A549 (cell line): ENCODE measurements at regions not wholly inside any gene's neighbourhood (a gene's known extent, or its start where the extent isn't known, plus 50 kb on each side); places are given as distances from the start of the nearest gene placed in this dataset.
"Not testable (repeated sequence)": the region's sequence is repeated elsewhere in the genome, so short reads cannot be mapped to it uniquely, and the experiment has no call there.

Experiments used
- ATAC-seq, 2 experiments: fragments of 200-7000 bp in 1 of 2; fragments of >200 bp in 1 of 2; cut with Nextera tagmentation in 1 of 2; cut with Tn5 transposase in 1 of 2; 3 replicates each; pipeline versions ENCODE4 v1.8.0 to v1.9.1; 2018 to 2020; ENCODE audit warnings: mild to moderate bottlenecking in 1 of 2, moderate library complexity in 1 of 2
- CTCF ChIA-PET: fragments of 300-600 bp; sonication (Branson Sonifier 250); formaldehyde crosslinking; extraction: SDS; loops from one replicate; lab custom pipeline; 2021; ENCODE audit warnings: antibody characterized with exemption, inconsistent platforms; lab: Yijun Ruan, JAX
- POLR2A ChIA-PET: fragments of 350-600 bp; formaldehyde crosslinking; extraction: SDS; loops from one replicate; lab custom pipeline; 2021; ENCODE audit warnings: antibody characterized with exemption, inconsistent platforms; lab: Yijun Ruan, JAX
- DNase-seq, 2 experiments: peaks; one replicate each; pipeline versions ENCODE4 v3.0.0 to v3.0.0-alpha.2; 2011 to 2016; ENCODE audit warnings: low read depth in 1 of 2, low spot score in 1 of 2
- FAIRE-seq: peaks from 2 replicates; lab custom pipeline; 2011; peaks lifted over from hg19 to GRCh38; lab: Jason Lieb, UNC
- H3K27ac ChIP-seq, 2 experiments: fragments of >200 bp; sonication (Bioruptor Twin); formaldehyde crosslinking; 3 replicates each; pipeline ENCODE4 v1.5.1; 2016 to 2017
- H3K4me1 ChIP-seq: fragments of >200 bp; sonication (Bioruptor Twin); formaldehyde crosslinking; 3 replicates; pipeline ENCODE4 v1.6.1; 2016
- H3K4me2 ChIP-seq: fragments of >200 bp; sonication (Bioruptor Twin); formaldehyde crosslinking; 3 replicates; pipeline ENCODE4 v1.6.1; 2016
- H3K4me3 ChIP-seq: fragments of >200 bp; sonication (Bioruptor Twin); formaldehyde crosslinking; 3 replicates; pipeline ENCODE4 v1.5.1; 2016
- H3K9me3 ChIP-seq: fragments of >200 bp; sonication (Bioruptor Twin); formaldehyde crosslinking; 3 replicates; pipeline ENCODE4 v1.6.1; 2016
- ATOH8 ChIP-seq: fragments of 250-450 bp; sonication (Bioruptor Pico); IDR thresholded peaks from 2 replicates; pipeline ENCODE4 v1.5.0; 2020; ENCODE audit warnings: low read depth, mild to moderate bottlenecking, moderate library complexity
- CBX2 ChIP-seq: fragments of 200-600 bp; sonication (generic); IDR thresholded peaks from 2 replicates; pipeline ENCODE4 v1.6.1; 2016; ENCODE audit warnings: low read depth, mild to moderate bottlenecking, borderline replicate concordance
- CBX8 ChIP-seq: fragments of 200-600 bp; sonication (generic); IDR thresholded peaks from 2 replicates; pipeline ENCODE4 v1.6.1; 2016
- CHD2 ChIP-seq: fragments of 150-350 bp; IDR thresholded peaks from 2 replicates; pipeline ENCODE4 v1.6.1; 2014; ENCODE audit warnings: low read length; ENCODE audit not compliant: partially characterized antibody
- CTCF ChIP-seq: fragments of >200 bp; sonication (Bioruptor Twin); formaldehyde crosslinking; IDR thresholded peaks from 3 replicates; pipeline ENCODE4 v1.5.1; 2016
- EHF ChIP-seq: fragments of 250-450 bp; sonication (Bioruptor Pico); IDR thresholded peaks from 2 replicates; pipeline ENCODE4 v1.5.0; 2020; ENCODE audit warnings: mild to moderate bottlenecking
- ELK1 ChIP-seq: fragments of 150-350 bp; IDR thresholded peaks from 2 replicates; pipeline ENCODE4 v1.6.1; 2014; ENCODE audit warnings: low read depth, mild to moderate bottlenecking, low read length
- FOSB ChIP-seq: fragments of 250-450 bp; sonication (Bioruptor Pico); IDR thresholded peaks from 2 replicates; pipeline ENCODE4 v1.5.0; 2020; ENCODE audit warnings: mild to moderate bottlenecking, moderate library complexity
- FOSL2 ChIP-seq, 2 experiments: fragments of 450-650 bp in 1 of 2; fragments of >200 bp in 1 of 2; sonication (Bioruptor Twin) in 1 of 2; formaldehyde crosslinking; IDR thresholded peaks; 2 replicates each; pipeline versions ENCODE4 v1.5.0 to v1.6.1; 2016 to 2020; ENCODE audit warnings: mild to moderate bottlenecking in 1 of 2, moderate library complexity in 1 of 2
- FOXS1 ChIP-seq: fragments of 250-450 bp; sonication (Bioruptor Pico); IDR thresholded peaks from 2 replicates; pipeline ENCODE4 v1.5.0; 2020; ENCODE audit warnings: mild to moderate bottlenecking, moderate library complexity
- GATA3 ChIP-seq: IDR thresholded peaks from 2 replicates; pipeline ENCODE4 v1.6.1; 2012; ENCODE audit warnings: borderline replicate concordance
- HES2 ChIP-seq: fragments of >200 bp; sonication (Bioruptor Twin); formaldehyde crosslinking; IDR thresholded peaks from 2 replicates; pipeline ENCODE4 v1.6.1; 2016
- HOXA7 ChIP-seq: fragments of 250-450 bp; sonication (Bioruptor Pico); IDR thresholded peaks from 2 replicates; pipeline ENCODE4 v1.5.0; 2020; ENCODE audit warnings: mild to moderate bottlenecking, moderate library complexity
- HOXB13 ChIP-seq: fragments of 250-450 bp; sonication (Bioruptor Pico); IDR thresholded peaks from 2 replicates; pipeline ENCODE4 v1.5.0; 2020; ENCODE audit warnings: low read depth, mild to moderate bottlenecking, moderate library complexity
- KDM5A ChIP-seq: fragments of 200-600 bp; sonication (generic); IDR thresholded peaks from 2 replicates; pipeline ENCODE4 v1.6.1; 2016; ENCODE audit warnings: antibody characterized with exemption, mild to moderate bottlenecking
- MAFK ChIP-seq: fragments of 450-650 bp; IDR thresholded peaks from 2 replicates; pipeline ENCODE4 v1.6.1; 2014; ENCODE audit not compliant: partially characterized antibody
- MAZ ChIP-seq: fragments of 150-350 bp; IDR thresholded peaks from 2 replicates; pipeline ENCODE4 v1.6.1; 2014; ENCODE audit warnings: antibody characterized with exemption, low read depth, low read length, borderline replicate concordance
- NFE2L2 ChIP-seq: fragments of 150-350 bp; conservative IDR thresholded peaks from 2 replicates; pipeline ENCODE4 v1.6.1; 2014; ENCODE audit warnings: low read length
- NR3C1 ChIP-seq: fragments of >200 bp; sonication (Bioruptor Twin); formaldehyde crosslinking; IDR thresholded peaks from 3 replicates; pipeline ENCODE4 v1.6.1; 2017
- PHF8 ChIP-seq: fragments of 200-600 bp; sonication (generic); IDR thresholded peaks from 2 replicates; pipeline ENCODE4 v1.6.1; 2016; ENCODE audit warnings: low read depth, mild to moderate bottlenecking, antibody characterized with exemption, moderate library complexity, borderline replicate concordance
- POLR2A ChIP-seq: IDR thresholded peaks from 2 replicates; pipeline ENCODE4 v1.6.1; 2012; ENCODE audit warnings: mild to moderate bottlenecking, low read length
- RAD21 ChIP-seq, 2 experiments: fragments of >200 bp in 1 of 2; sonication (Bioruptor Twin) in 1 of 2; formaldehyde crosslinking in 1 of 2; IDR thresholded peaks in 1 of 2; conservative IDR thresholded peaks in 1 of 2; 2 replicates in 1 of 2; 3 replicates in 1 of 2; pipeline ENCODE4 v1.6.1; 2012 to 2018; ENCODE audit warnings: inconsistent platforms in 1 of 2
- RCOR1 ChIP-seq: fragments of 150-350 bp; IDR thresholded peaks from 2 replicates; pipeline ENCODE4 v1.6.1; 2014; ENCODE audit warnings: antibody characterized with exemption, low read length, low read depth
- RFX5 ChIP-seq: fragments of 450-650 bp; IDR thresholded peaks from 2 replicates; pipeline ENCODE4 v1.7.1; 2014; ENCODE audit warnings: antibody characterized with exemption, mild to moderate bottlenecking, moderate library complexity
- ZNF302 ChIP-seq: fragments of 250-450 bp; sonication (Bioruptor Pico); IDR thresholded peaks from 2 replicates; pipeline ENCODE4 v1.9.0; 2021; ENCODE audit warnings: inconsistent platforms, mild to moderate bottlenecking, moderate library complexity
- WGBS: methylation state at CpG from one replicate; pipeline ENCODE4 v1.1.6; 2017; ENCODE audit errors: missing lambda C conversion rate; 5-methylcytosine and 5-hydroxymethylcytosine counted together

- FAIRE-seq: no peak
- H3K27ac ChIP-seq: no peak overlapping the region
- no peak for ATAC-seq
- H3K9me3 ChIP-seq: no peaks in the 10 kb centered on the region
- POLR2A ChIA-PET: no interaction called here
- TF ChIP-seq ZNF302 (CRISPR knock-in tag) (no peak), CTCF (no peak), GATA3 (no peak), MAFK (peak; percentile 94), HOXA7 (no peak), FOXS1 (CRISPR knock-in tag) (no peak), KDM5A (no peak), HOXB13 (no peak), EHF (CRISPR knock-in tag) (no peak), NR3C1 (no peak), NFE2L2 (peak; percentile 79), HES2 (no peak), FOSB (no peak)
- DNase-seq: no peak
- no peak overlapping the region for H3K4me2 ChIP-seq
- CTCF ChIA-PET: no interaction called here
- no peaks in the 10 kb centered on the region for H3K4me1 ChIP-seq
- H3K4me3 ChIP-seq: no peak overlapping the region
Observed at GRCh38 chr1:221254813-221255212, 375.6 kb downstream of the HLX start.

- 31% methylated on average over 3 of the region's 3 CpGs for WGBS
- no peak for ATAC-seq
Observed at GRCh38 chr1:221256773-221257172, 377.5 kb downstream of the HLX start.

GRCh38 chr1:221257548-221257947 is 378.3 kb downstream of the HLX start:
- ATAC-seq, POLR2A ChIA-PET, H3K4me1 ChIP-seq, H3K4me3 ChIP-seq, DNase-seq, CTCF ChIA-PET, H3K9me3 ChIP-seq, H3K27ac ChIP-seq, H3K4me2 ChIP-seq, FAIRE-seq: not testable (repeated sequence)
- WGBS: no CpG with 5 or more reads among the region's 1 CpG

More at GRCh38 chr1:221256773-221257172, 377.5 kb downstream of the HLX start:
- CTCF ChIA-PET: no interaction called here
- no peaks in the 10 kb centered on the region for H3K9me3 ChIP-seq
- H3K4me1 ChIP-seq: no peaks in the 10 kb centered on the region
- H3K4me3 ChIP-seq: no peak overlapping the region
- TF ChIP-seq RAD21 (conservative IDR thresholded peaks at IDR 0.05 in 1 of 2, IDR thresholded peaks at IDR 0.05 in 1 of 2) (no peak), NR3C1 (no peak), RCOR1 (no peak), PHF8 (no peak), MAZ (no peak), ELK1 (no peak), CBX2 (no peak), ATOH8 (CRISPR knock-in tag) (no peak), CBX8 (no peak), POLR2A (no peak), RFX5 (no peak), FOSL2 (IDR thresholded peaks at IDR 0.05) (no peak), FOSL2 (CRISPR knock-in tag; IDR thresholded peaks at IDR 0.05) (no peak), NFE2L2 (no peak), CHD2 (no peak)
- DNase-seq (no peak), FAIRE-seq (no peak)
- POLR2A ChIA-PET: no interaction called here
- no peak overlapping the region for H3K4me2 ChIP-seq
- no peak overlapping the region for H3K27ac ChIP-seq

GRCh38 chr1:221262677-221263076 is 383.4 kb downstream of the HLX start:
- H3K27ac ChIP-seq, POLR2A ChIA-PET, ATAC-seq, FAIRE-seq, H3K4me2 ChIP-seq, H3K4me1 ChIP-seq, DNase-seq, H3K4me3 ChIP-seq, H3K9me3 ChIP-seq: not testable (repeated sequence)
- WGBS: 69% methylated on average over 6 of the region's 7 CpGs
- CTCF ChIA-PET: interaction anchor here (0.7 to 2.4 kb wide), 6 partner anchors 9 to 1192 kb away, joined by 3 to 8 read pairs (median 3); no protein-coding TSS in a partner anchor
